ENCODE measurements at regions not wholly inside any gene's neighbourhood (a gene's known extent, or its start where the extent isn't known, plus 50 kb on each side); places are given as distances from the start of the nearest gene placed in this dataset.

DNA sequence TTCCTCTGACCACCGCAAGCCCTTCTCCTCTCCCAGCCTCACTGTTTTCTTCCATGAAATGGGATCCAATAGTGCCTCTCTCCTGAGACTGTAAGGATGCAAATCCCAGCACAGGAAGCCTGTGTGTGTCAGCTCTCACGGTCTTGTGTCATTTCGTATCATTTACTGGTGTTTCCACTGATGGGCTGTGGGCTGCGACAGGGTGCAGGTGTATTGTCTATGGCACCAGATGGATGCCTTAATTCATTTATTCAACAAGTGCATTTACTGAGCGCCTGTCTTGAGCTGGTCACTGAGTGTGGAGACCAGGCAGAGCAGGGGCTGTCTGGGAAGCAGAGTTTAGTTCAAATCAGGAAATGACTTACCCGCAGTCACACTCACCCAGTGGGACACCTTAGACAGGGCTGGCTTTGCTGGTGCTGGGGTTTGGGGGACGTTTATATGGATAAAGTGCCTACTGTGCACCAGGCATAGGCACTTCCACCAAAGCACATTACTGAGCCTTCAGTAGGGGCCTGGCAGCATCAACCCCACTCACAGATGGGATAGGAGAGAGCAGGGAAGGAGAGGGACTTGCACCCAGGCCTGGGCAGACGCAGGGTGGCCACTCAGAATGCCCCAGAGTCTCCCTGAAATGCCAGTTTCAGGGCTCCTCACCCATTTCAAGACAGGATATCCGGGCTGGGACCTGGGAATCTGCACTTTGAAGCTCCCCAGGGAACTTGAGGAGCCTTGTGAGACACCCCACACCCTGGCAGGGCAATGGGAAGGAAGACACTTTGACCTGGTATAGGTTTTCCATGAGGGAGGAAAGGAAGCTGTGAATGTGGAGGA, 398.9 kb downstream of the MATN1 start:
- TF ChIP-seq, protein P1, sequence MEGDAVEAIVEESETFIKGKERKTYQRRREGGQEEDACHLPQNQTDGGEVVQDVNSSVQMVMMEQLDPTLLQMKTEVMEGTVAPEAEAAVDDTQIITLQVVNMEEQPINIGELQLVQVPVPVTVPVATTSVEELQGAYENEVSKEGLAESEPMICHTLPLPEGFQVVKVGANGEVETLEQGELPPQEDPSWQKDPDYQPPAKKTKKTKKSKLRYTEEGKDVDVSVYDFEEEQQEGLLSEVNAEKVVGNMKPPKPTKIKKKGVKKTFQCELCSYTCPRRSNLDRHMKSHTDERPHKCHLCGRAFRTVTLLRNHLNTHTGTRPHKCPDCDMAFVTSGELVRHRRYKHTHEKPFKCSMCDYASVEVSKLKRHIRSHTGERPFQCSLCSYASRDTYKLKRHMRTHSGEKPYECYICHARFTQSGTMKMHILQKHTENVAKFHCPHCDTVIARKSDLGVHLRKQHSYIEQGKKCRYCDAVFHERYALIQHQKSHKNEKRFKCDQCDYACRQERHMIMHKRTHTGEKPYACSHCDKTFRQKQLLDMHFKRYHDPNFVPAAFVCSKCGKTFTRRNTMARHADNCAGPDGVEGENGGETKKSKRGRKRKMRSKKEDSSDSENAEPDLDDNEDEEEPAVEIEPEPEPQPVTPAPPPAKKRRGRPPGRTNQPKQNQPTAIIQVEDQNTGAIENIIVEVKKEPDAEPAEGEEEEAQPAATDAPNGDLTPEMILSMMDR (IDR thresholded peaks at IDR 0.05; ENCODE audit: low read depth, low read length, poor library complexity, severe bottlenecking), result no peak
- TF ChIP-seq EZH2phosphoT487 (IDR thresholded peaks at IDR 0.05; ENCODE audit: borderline replicate concordance, low read length), result no peak
